Activated CD8-positive, alpha-beta memory T cell treated with anti-CD3 and anti-CD28 coated beads, Interleukin-2, amount 10 ng/mL, durations not matched to agents 7 days and 5 days (primary cell): ENCODE measurements at regions not wholly inside any gene's neighbourhood (a gene's known extent, or its start where the extent isn't known, plus 50 kb on each side); places are given as distances from the start of the nearest gene placed in this dataset.
"Not testable (repeated sequence)": the region's sequence is repeated elsewhere in the genome, so short reads cannot be mapped to it uniquely, and the experiment has no call there.

ENCODE experiments used
- ATAC-seq: fragments of 150-1000 bp; cut with Tn5 transposase; one replicate; pipeline ENCODE4 v1.10.0; 2021; ENCODE audit warnings: moderate library complexity
- CTCF ChIA-PET: fragments of 350-600 bp; sonication (Branson Sonifier 250); formaldehyde crosslinking; loops from one replicate; lab custom pipeline; 2021; ENCODE audit warnings: antibody characterized with exemption; lab: Charles Lee
- DNase-seq: peaks from one replicate; pipeline ENCODE4 v3.0.0-alpha.2; 2020
- H3K27ac Mint-ChIP-seq: one replicate; pipeline ENCODE4 v1.8.0; 2021; ENCODE audit warnings: mild to moderate bottlenecking, mixed read lengths
- H3K27me3 Mint-ChIP-seq: one replicate; pipeline ENCODE4 v1.8.0; 2021; ENCODE audit warnings: mixed read lengths
- H3K36me3 Mint-ChIP-seq: one replicate; pipeline ENCODE4 v1.8.0; 2021; ENCODE audit warnings: mild to moderate bottlenecking, mixed read lengths
- H3K4me1 Mint-ChIP-seq: one replicate; pipeline ENCODE4 v1.8.0; 2021; ENCODE audit warnings: mixed read lengths
- H3K4me3 Mint-ChIP-seq: one replicate; pipeline ENCODE4 v1.8.0; 2021; ENCODE audit warnings: mild to moderate bottlenecking, moderate library complexity, mixed read lengths
- H3K9me3 Mint-ChIP-seq: one replicate; pipeline ENCODE4 v1.8.0; 2022; ENCODE audit warnings: low read depth, mixed read lengths

DNA sequence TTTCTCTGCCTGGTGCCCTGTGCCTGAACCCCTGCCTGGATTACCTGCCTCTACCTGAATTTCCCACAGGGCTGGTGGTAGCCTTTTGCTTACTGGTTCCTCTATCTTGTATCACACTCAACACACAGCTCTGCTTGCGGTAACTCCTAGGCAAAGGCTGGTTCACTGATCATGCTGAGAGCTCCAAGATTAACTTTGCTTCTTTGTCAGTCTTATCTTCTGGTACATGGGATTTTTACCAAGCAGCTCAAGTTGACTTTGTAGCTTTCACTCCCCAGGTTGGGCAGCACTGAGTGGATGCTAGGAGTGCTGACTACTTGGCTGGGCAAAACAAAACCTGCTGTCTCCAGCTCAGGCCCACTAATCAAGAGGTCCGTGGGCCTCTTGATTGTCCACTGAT, 145.9 kb upstream of the GLRA1 start:
- DNase-seq (no peak), ATAC-seq (no peak)
- no peak overlapping the region for H3K27ac Mint-ChIP-seq

DNA sequence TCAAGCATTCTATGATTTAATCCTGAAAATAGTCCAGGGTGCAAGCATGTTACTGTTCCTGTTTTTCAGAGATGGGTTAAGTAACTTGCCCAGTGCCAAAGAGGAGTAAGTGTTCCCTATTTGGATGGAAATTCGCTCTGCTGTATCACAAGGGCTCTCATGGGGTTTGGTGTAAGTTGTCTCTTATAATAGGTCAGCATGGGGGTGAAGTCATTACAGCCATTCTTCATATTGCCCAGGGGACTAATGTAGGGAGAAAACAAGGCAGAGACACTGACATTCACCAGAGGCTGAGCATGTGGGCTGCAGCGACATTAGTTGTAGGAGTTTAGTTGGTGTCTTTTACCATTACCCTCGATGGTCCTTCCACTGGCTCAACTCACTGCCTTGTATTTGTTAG, 142.1 kb upstream of the GLRA1 start:
- ATAC-seq, result no peak
- Mint-ChIP-seq H3K27ac (no peak overlapping the region), H3K36me3 (no peaks in the 10 kb centered on the region), H3K4me3 (no peak overlapping the region), H3K9me3 (no peaks in the 10 kb centered on the region), H3K4me1 (no peaks in the 10 kb centered on the region), H3K27me3 (no peaks in the 10 kb centered on the region)
- CTCF ChIA-PET, result no interaction called here
- DNase-seq, result no peak

More for the DNA sequence above, 145.9 kb upstream of the GLRA1 start:
- no peak overlapping the region for H3K4me3 Mint-ChIP-seq
- CTCF ChIA-PET, result no interaction called here
- H3K9me3 Mint-ChIP-seq, result no peaks in the 10 kb centered on the region
- H3K36me3 Mint-ChIP-seq, result no peaks in the 10 kb centered on the region
- peaks cover 3% of the 10 kb centered on the region for H3K27me3 Mint-ChIP-seq
- H3K4me1 Mint-ChIP-seq, result no peaks in the 10 kb centered on the region

DNA sequence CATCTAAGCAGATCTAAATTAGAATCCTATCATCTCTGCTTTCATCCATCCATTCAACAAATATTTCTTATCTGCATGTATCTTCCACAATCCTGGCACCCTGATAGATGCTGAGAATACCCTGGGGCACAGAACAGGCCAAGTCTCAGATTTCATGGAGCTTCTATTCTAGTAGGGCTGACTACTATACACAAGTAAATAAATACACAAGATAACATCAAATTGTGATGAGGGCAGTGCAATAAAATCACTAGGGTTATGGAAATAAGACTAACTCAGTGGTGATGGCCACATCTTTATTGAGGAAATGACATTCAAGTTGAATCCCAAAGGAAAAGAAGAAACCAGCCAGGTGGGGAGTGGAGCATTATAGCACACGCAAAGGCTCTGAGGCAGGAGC, 138.4 kb upstream of the GLRA1 start:
- Mint-ChIP-seq H3K36me3 (no peaks in the 10 kb centered on the region), H3K27ac (no peak overlapping the region), H3K9me3 (no peaks in the 10 kb centered on the region), H3K4me3 (no peak overlapping the region), H3K27me3 (no peaks in the 10 kb centered on the region), H3K4me1 (no peaks in the 10 kb centered on the region)
- CTCF ChIA-PET, result no interaction called here
- ATAC-seq (no peak), DNase-seq (no peak)

DNA sequence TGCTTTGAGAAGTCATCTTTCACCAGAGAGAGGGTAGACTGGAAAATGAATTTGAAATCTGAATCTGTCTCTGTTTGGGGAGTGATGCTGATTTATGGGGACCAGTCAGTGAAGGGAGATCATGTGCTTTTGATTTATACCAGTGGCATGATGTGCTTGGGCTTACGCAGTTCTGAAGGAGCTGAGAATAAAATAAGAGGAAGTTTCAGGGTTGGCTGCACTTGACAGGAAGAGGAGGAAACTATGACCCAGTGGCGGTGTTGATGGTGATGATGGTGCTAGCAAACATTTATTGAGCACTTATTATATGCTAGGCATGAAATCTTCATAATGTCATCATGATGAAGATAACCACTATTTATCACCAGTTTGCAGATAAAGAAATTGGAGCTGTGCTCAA, 136.4 kb upstream of the GLRA1 start:
- no peak for DNase-seq

DNA sequence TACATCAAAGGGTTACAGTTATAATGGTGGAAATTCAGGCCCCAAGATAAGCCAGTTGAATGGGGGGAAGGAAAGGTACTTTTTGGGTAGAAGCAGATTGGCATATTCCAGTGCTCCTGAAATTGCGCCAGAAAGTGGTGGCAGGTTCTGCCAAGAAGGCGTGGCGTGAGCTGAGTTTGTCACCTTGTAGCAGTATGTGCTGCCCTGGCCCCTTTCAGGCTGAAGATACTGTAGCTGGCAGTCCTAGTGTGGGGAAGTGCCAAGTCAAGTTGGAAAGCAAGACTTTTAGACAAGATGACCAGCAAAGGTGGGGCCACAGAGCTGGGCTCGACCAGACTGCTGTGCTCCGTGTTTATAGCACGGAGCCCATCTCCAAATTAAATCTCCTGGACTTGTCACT, 133.6 kb upstream of the GLRA1 start:
- DNase-seq (no peak), ATAC-seq (no peak)
- CTCF ChIA-PET, result no interaction called here
- Mint-ChIP-seq H3K4me1 (no peaks in the 10 kb centered on the region), H3K27me3 (no peaks in the 10 kb centered on the region), H3K9me3 (no peaks in the 10 kb centered on the region), H3K27ac (no peak overlapping the region), H3K36me3 (no peaks in the 10 kb centered on the region), H3K4me3 (no peak overlapping the region)

More for the DNA sequence above, 136.4 kb upstream of the GLRA1 start:
- H3K4me1 Mint-ChIP-seq, result no peaks in the 10 kb centered on the region
- no peaks in the 10 kb centered on the region for H3K27me3 Mint-ChIP-seq
- ATAC-seq, result no peak
- H3K4me3 Mint-ChIP-seq, result no peak overlapping the region
- CTCF ChIA-PET, result no interaction called here
- H3K27ac Mint-ChIP-seq, result no peak overlapping the region
- H3K36me3 Mint-ChIP-seq, result no peaks in the 10 kb centered on the region
- H3K9me3 Mint-ChIP-seq, result no peaks in the 10 kb centered on the region

DNA sequence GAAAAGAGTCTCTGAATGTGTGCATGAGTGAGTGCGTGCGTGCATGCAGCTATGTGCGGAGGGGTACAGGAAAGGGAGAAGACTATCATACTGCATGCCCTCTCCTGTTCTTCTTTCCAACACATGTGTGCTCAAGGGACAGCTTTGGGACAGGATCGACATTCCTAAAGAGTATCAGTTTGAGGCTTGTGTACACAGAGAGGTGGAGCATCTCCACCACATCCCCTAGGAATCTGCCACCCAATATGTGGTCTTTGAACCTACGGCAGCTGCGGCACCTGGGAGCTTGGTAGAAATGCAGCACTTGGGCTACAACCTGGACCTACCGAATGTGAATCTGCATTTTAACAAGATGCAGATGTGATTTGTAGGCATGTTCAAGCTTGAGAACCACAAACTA, 132.3 kb upstream of the GLRA1 start:
- Mint-ChIP-seq H3K4me3 (no peak overlapping the region), H3K36me3 (no peaks in the 10 kb centered on the region), H3K4me1 (no peaks in the 10 kb centered on the region), H3K27me3 (no peaks in the 10 kb centered on the region), H3K27ac (no peak overlapping the region), H3K9me3 (no peaks in the 10 kb centered on the region)
- DNase-seq (no peak), ATAC-seq (no peak)
- CTCF ChIA-PET, result no interaction called here

DNA sequence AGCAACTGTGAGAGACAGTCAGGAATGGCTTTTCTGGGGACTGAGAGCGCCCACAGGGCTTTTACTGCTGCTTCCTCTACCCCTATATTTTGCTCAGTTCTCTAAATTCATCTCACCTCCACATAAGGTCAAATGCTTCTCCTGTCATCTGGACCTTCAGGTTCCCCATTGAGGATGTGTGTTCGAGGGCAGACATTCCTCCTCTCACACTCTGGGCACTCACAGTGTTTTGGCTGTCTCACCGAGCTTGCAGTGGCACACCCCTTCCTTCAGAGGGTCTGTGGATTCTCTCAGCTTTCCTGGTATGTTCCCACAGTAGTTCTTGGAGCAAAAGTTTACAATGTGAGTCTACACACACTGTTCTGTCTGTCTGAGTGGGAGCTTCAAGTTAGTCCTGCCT, 127.8 kb upstream of the GLRA1 start:
- CTCF ChIA-PET, result no interaction called here

GRCh38 chr5:152051499-152052454, 127.1 kb upstream of the GLRA1 start:
- H3K9me3 Mint-ChIP-seq, result no peaks in the 10 kb centered on the region
- no peak overlapping the region for H3K4me3 Mint-ChIP-seq
- DNase-seq (no peak), ATAC-seq (no peak)
- H3K36me3 Mint-ChIP-seq, result no peaks in the 10 kb centered on the region
- no peak overlapping the region for H3K27ac Mint-ChIP-seq
- H3K27me3 Mint-ChIP-seq, result no peaks in the 10 kb centered on the region
- CTCF ChIA-PET, result no interaction called here
- no peaks in the 10 kb centered on the region for H3K4me1 Mint-ChIP-seq

More for the DNA sequence above, 127.8 kb upstream of the GLRA1 start:
- no peak for DNase-seq
- ATAC-seq, result no peak
- Mint-ChIP-seq H3K36me3 (no peaks in the 10 kb centered on the region), H3K27me3 (no peaks in the 10 kb centered on the region), H3K4me3 (no peak overlapping the region), H3K9me3 (no peaks in the 10 kb centered on the region), H3K4me1 (no peaks in the 10 kb centered on the region), H3K27ac (no peak overlapping the region)

DNA sequence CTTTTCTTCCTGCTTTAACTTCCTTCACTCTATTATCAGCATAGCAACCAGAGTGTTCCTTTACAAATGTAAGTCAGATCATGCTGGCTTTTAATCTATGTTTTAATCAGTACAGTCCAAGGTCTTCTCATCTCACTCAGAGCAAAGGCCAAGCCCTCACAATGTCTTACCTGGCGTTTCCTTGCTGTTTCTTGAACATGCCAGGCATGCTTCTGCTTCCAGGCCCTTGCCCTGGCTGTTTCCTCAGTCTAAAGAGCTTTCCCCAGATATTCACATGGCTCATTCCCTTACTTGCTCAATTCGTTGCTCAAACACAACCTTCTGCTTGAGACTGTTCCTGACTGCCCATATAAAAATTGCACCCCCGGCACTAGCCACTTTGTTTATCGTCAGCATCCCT, 121.7 kb upstream of the GLRA1 start:
- DNase-seq (no peak), ATAC-seq (no peak)
- H3K36me3 Mint-ChIP-seq, result no peaks in the 10 kb centered on the region
- no peaks in the 10 kb centered on the region for H3K4me1 Mint-ChIP-seq
- CTCF ChIA-PET, result no interaction called here
- H3K4me3 Mint-ChIP-seq, result no peak overlapping the region
- no peaks in the 10 kb centered on the region for H3K27me3 Mint-ChIP-seq
- H3K9me3 Mint-ChIP-seq, result no peaks in the 10 kb centered on the region
- no peak overlapping the region for H3K27ac Mint-ChIP-seq

DNA sequence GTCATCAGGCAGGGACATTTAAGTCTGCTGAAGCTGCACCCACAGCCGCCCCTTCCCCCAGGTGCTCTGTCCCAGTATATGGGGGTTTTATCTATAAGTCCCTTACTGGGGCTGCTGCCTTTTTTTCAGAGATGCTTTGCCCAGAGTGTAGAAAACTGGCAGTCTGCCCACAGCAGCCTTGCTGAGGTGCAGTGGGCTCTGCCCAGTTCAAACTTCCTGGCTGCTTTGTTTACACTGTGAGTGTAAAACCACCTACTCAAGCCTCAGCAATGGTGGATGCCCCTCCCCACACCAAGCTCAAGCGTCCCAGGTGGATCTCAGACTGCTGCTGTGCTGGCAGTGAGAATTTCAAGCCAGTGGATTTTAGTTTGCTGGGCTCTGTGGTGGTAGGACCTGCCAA, 114.2 kb upstream of the GLRA1 start:
- H3K4me1 Mint-ChIP-seq, H3K4me3 Mint-ChIP-seq, H3K27me3 Mint-ChIP-seq, ATAC-seq, DNase-seq, H3K9me3 Mint-ChIP-seq, CTCF ChIA-PET, H3K36me3 Mint-ChIP-seq, H3K27ac Mint-ChIP-seq: not testable (repeated sequence)

DNA sequence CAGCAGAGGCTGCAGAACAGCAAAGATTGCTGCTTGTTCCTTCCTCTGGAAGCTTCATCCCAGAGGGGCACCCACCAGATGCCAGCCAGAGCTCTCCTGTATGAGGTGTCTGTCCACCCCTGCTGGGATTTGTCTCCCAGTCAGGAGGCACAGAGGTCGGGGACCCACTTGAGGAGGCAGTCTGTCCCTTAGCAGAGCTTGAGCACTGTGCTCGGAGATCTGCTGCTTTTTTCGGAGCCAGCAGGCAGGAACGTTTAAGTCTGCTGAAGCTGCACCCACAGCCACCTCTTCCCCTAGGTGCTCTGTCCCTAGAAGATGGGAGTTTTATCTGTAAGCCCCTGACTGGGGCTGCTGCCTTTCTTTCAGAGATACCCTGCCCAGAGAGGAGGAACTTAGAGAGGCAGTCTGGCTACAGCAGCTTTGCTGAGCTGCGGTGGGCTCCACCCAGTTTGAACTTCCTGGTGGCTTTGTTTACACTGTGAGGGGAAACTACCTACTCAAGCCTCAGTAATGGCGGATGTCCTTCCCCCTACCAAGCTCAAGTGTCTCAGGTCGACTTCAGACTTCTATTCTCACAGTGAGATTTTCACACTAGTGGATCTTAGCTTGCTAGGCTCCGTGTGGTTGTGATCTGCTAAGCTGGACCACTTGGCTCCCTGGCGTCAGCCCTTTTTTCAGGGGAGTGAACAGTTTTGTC, 101.8 kb upstream of the GLRA1 start:
- Mint-ChIP-seq H3K9me3 (peaks cover 12% of the 10 kb centered on the region), H3K36me3 (peaks cover 15% of the 10 kb centered on the region), H3K4me1 (peaks cover 16% of the 10 kb centered on the region), H3K27ac (peak overlapping the region; percentile 74)
- H3K4me3 Mint-ChIP-seq, H3K27me3 Mint-ChIP-seq, CTCF ChIA-PET, ATAC-seq: not testable (repeated sequence)
- peak; percentile 82 for DNase-seq

- CTCF ChIA-PET, result no interaction called here
- H3K9me3 Mint-ChIP-seq, result peaks cover 3% of the 10 kb centered on the region
- no peak overlapping the region for H3K4me3 Mint-ChIP-seq
- H3K36me3 Mint-ChIP-seq, result no peaks in the 10 kb centered on the region
- no peak for DNase-seq
- H3K4me1 Mint-ChIP-seq, result no peaks in the 10 kb centered on the region
- no peaks in the 10 kb centered on the region for H3K27me3 Mint-ChIP-seq
- no peak for ATAC-seq
- no peak overlapping the region for H3K27ac Mint-ChIP-seq
Observed at GRCh38 chr5:152016421-152016820, 91.8 kb upstream of the GLRA1 start.

DNA sequence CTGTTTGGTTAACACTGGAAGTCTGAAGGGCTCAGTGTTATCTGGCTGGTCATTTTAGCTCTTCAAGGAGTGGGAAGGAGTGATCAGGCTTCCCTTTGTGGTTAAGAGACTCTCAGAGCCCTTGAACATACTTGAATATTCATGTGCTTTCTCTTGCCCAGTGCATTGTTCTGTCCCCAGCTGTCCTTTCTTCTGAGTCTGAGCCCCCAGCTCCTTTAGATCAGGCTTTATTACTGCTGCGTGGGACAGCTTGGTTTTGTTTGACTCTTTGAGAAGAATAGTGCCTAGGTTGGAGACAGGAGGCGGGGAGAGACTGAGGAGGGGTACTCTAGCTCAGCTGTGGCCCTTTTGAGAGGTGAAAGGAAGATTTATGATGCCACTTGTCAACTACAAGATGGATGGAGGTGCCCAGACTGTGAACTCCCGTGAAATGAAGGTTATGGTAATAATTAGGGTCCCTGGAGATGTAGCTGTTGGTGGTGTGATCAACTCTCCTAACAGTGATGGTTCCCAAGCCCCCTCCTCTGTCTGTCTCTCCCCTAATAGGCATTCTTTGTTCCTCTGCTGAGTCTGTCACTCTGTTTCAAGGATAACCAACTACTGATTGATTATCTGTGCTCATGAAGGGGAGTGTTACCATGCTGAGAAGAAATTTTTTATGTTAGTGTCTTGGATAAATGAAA, 83.1 kb upstream of the GLRA1 start:
- no peak for ATAC-seq
- Mint-ChIP-seq H3K36me3 (no peaks in the 10 kb centered on the region), H3K4me3 (no peak overlapping the region), H3K27ac (no peak overlapping the region), H3K4me1 (no peaks in the 10 kb centered on the region), H3K9me3 (peaks cover 2% of the 10 kb centered on the region), H3K27me3 (no peaks in the 10 kb centered on the region)
- no peak for DNase-seq
- CTCF ChIA-PET, result no interaction called here
